Nephron progenitor cell (in vitro differentiated cells): ENCODE measurements at regions not wholly inside any gene's neighbourhood (a gene's known extent, or its start where the extent isn't known, plus 50 kb on each side); places are given as distances from the start of the nearest gene placed in this dataset.

Source experiments
- DNase-seq: peaks from one replicate; pipeline ENCODE4 v3.0.0; 2021
- H3K27ac Mint-ChIP-seq: 2 replicates; pipeline ENCODE4 v1.8.0; 2021; ENCODE audit warnings: mild to moderate bottlenecking, moderate library complexity, mixed read lengths
- H3K27me3 Mint-ChIP-seq: 2 replicates; pipeline ENCODE4 v1.8.0; 2021; ENCODE audit warnings: mild to moderate bottlenecking, low read depth, mixed read lengths; ENCODE audit not compliant: poor library complexity
- H3K36me3 Mint-ChIP-seq: 2 replicates; pipeline ENCODE4 v1.8.0; 2021; ENCODE audit warnings: low read depth, mixed read lengths
- H3K4me1 Mint-ChIP-seq: 2 replicates; pipeline ENCODE4 v1.8.0; 2021; ENCODE audit warnings: mixed read lengths
- H3K4me3 Mint-ChIP-seq: 2 replicates; pipeline ENCODE4 v1.8.0; 2021; ENCODE audit warnings: mild to moderate bottlenecking, moderate library complexity, mixed read lengths
- H3K9me3 Mint-ChIP-seq: 2 replicates; pipeline ENCODE4 v1.8.0; 2021; ENCODE audit warnings: mild to moderate bottlenecking, moderate library complexity, mixed read lengths
- TF ChIP-seq, protein P1 (sequence below): fragments of 200-600 bp; sonication (generic); IDR thresholded peaks from 2 replicates; pipeline ENCODE4 v1.5.0; 2021; ENCODE audit warnings: antibody characterized with exemption

DNA sequence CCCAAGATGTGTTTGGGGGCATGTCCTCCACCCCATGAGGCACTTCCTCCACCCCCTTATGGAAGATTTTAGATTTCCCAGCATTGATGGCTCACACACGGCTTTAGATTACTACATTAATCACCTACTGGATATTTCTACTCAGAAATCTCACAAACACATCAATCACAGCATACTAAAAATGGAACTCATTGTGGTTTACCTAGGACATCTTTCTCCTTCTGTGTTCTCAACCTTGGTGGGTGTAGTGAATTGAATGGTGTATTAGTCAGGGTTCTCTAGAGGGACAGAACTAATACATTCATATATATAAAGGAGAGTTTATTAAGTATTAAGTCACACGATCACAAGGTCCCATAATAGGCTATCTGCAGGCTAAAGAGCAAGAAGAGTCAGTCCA is 82.1 kb upstream of the CYRIA start:
- no peak for DNase-seq
- TF ChIP-seq, protein P1, sequence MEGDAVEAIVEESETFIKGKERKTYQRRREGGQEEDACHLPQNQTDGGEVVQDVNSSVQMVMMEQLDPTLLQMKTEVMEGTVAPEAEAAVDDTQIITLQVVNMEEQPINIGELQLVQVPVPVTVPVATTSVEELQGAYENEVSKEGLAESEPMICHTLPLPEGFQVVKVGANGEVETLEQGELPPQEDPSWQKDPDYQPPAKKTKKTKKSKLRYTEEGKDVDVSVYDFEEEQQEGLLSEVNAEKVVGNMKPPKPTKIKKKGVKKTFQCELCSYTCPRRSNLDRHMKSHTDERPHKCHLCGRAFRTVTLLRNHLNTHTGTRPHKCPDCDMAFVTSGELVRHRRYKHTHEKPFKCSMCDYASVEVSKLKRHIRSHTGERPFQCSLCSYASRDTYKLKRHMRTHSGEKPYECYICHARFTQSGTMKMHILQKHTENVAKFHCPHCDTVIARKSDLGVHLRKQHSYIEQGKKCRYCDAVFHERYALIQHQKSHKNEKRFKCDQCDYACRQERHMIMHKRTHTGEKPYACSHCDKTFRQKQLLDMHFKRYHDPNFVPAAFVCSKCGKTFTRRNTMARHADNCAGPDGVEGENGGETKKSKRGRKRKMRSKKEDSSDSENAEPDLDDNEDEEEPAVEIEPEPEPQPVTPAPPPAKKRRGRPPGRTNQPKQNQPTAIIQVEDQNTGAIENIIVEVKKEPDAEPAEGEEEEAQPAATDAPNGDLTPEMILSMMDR, result no peak
- H3K4me1 Mint-ChIP-seq, result no peaks in the 10 kb centered on the region

DNA sequence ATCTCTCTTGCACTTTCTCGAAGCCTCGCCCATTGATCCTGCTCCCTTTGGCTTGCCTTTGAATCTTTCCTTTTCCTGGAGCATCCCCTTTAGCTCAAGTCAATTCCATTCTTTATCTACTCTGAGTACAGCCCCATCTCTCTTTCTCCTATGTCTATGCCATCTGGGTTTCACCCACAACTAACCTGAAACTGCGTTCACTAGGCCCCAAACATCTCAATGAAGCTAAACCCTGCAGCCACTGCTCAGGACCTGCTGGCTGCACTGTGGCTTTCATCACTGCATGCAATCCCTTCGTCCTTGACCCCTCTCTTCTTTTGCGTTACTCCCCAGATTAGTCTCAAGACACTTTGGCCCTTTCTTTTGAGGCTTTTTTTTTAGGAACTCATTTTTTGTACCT is 81.6 kb upstream of the CYRIA start:
- TF ChIP-seq, protein P1, result no peak
- Mint-ChIP-seq H3K4me1 (no peaks in the 10 kb centered on the region), H3K27me3 (peaks cover 17% of the 10 kb centered on the region), H3K36me3 (no peaks in the 10 kb centered on the region), H3K27ac (no peak overlapping the region), H3K9me3 (no peaks in the 10 kb centered on the region), H3K4me3 (no peak overlapping the region)
- DNase-seq, result no peak

More for the DNA sequence above, 82.1 kb upstream of the CYRIA start:
- Mint-ChIP-seq H3K36me3 (no peaks in the 10 kb centered on the region), H3K27ac (no peak overlapping the region), H3K4me3 (no peak overlapping the region), H3K27me3 (peaks cover 20% of the 10 kb centered on the region), H3K9me3 (no peaks in the 10 kb centered on the region)

DNA sequence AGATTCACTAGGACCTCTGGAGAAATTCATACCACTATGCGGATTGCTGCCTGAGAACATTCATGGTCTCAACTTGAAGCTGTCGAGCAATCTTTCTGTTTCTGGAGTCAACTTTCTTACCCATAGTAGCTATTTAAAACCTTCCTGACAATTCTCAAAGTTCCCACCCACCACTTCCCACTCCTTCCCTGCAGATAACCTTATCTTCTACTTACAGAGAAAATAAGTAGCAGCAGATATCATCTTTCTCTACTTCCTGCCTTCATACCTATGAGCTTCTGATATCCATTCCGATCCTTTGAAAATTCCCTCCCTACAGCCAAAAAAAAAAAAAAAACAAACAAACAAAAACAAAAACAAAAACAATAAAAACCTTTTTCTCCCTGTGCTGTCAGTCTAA is 81.2 kb upstream of the CYRIA start:
- Mint-ChIP-seq H3K4me1 (no peaks in the 10 kb centered on the region), H3K27me3 (peaks cover 17% of the 10 kb centered on the region), H3K9me3 (no peaks in the 10 kb centered on the region), H3K27ac (no peak overlapping the region), H3K4me3 (no peak overlapping the region), H3K36me3 (no peaks in the 10 kb centered on the region)
- DNase-seq, result no peak
- TF ChIP-seq, protein P1, result no peak

DNA sequence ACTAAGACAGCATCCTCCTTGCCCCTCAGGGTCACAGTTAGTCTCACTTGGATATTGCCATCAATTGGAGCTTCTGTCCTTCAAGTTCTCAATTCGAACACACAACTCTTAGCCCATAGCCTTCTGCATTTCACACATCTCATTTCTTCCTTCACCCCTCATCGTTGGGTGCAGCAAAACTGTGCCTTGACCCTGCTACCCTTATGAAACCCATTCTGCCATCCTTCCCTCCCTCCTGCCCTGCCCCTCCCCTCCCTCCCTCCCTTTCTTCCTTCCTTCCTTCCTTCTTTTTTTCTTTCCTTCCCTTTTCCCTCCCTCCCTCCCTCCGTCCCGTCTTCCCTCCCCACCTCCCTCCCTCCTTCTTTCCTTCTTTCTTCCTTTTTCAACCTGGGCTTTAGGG is 80.7 kb upstream of the CYRIA start:
- H3K36me3 Mint-ChIP-seq, result no peaks in the 10 kb centered on the region
- H3K9me3 Mint-ChIP-seq, result no peaks in the 10 kb centered on the region
- peaks cover 19% of the 10 kb centered on the region for H3K27me3 Mint-ChIP-seq
- H3K27ac Mint-ChIP-seq, result no peak overlapping the region
- no peak for DNase-seq
- TF ChIP-seq, protein P1, result no peak
- no peak overlapping the region for H3K4me3 Mint-ChIP-seq
- H3K4me1 Mint-ChIP-seq, result no peaks in the 10 kb centered on the region

DNA sequence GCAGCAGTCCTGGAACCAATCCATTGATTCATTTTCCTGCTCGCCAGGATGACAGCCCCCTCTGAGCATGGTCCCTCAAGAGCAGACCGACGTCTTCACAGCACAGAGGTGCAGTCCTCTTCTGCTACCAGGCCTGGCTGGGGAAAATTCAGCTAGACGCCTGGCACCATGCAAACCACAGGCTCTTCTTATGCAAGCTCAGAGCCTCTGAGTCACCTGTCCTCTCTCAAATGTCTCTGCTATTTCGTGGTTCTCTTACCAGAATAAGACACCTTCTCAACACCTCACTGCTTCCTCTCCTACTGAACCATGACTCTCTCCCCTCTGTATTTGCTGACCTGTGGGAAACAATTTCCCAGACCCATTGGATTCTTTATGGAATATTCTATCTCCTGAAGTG is 79.8 kb upstream of the CYRIA start:
- TF ChIP-seq, protein P1, result no peak
- DNase-seq, result no peak
- Mint-ChIP-seq H3K9me3 (no peaks in the 10 kb centered on the region), H3K36me3 (no peaks in the 10 kb centered on the region), H3K4me3 (no peak overlapping the region), H3K27me3 (peaks cover 19% of the 10 kb centered on the region), H3K27ac (no peak overlapping the region), H3K4me1 (no peaks in the 10 kb centered on the region)

DNA sequence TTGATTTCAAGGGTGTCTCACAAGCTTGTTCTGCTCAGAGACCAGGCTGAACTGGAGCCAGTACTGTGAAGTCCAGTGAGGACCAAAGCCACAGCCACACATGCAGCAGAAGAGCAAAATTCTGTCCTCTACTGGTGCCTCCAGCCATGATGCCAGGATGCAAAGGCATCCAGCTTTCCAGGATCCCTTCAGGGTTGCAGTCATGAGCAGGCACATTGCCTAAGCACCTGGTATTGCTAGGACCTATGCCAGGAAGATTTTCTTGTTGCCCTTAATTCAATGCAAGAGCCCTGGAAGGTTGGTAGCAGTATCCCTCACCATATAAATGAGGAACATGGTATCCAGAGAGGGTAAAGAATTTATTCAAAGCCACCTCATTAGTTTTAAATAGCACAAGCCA is 78.9 kb upstream of the CYRIA start:
- Mint-ChIP-seq H3K27me3 (peaks cover 19% of the 10 kb centered on the region), H3K27ac (no peak overlapping the region), H3K36me3 (no peaks in the 10 kb centered on the region), H3K4me3 (no peak overlapping the region), H3K9me3 (no peaks in the 10 kb centered on the region), H3K4me1 (peaks cover 3% of the 10 kb centered on the region)
- DNase-seq, result no peak
- TF ChIP-seq, protein P1, result no peak
